DMS53 treated with DMSO at 0.1 percent for 48 hours (cell line): ENCODE measurements at regions not wholly inside any gene's neighbourhood (a gene's known extent, or its start where the extent isn't known, plus 50 kb on each side); places are given as distances from the start of the nearest gene placed in this dataset.
"Not testable (repeated sequence)": the region's sequence is repeated elsewhere in the genome, so short reads cannot be mapped to it uniquely, and the experiment has no call there.

Experiments
- DNase-seq: peaks from one replicate; lab custom pipeline; 2025; ENCODE audit not compliant: unreplicated experiment; lab: John Stamatoyannopoulos, UW

DNA sequence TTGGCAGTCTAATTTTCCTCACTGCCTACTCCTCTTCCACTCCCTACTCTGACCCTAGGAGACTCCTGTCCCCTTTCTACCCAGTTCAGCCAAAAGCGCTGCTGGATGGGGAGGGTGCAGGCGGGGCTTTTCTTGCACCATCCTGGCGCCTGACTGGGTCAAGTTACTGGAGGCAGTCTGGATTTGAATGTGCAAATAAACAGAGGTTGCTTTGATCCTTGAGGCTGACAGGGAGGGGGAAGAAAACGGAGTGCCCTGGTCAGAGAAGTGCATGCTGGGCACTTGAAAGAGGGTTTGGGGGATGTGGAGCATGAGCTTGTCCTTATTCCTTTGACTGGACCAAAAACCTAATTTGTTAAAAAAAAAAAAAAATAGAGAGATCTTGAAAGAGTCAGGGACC lies 76.8 kb upstream of the SOX13 start:
- DNase-seq, result peak; percentile 7

DNA sequence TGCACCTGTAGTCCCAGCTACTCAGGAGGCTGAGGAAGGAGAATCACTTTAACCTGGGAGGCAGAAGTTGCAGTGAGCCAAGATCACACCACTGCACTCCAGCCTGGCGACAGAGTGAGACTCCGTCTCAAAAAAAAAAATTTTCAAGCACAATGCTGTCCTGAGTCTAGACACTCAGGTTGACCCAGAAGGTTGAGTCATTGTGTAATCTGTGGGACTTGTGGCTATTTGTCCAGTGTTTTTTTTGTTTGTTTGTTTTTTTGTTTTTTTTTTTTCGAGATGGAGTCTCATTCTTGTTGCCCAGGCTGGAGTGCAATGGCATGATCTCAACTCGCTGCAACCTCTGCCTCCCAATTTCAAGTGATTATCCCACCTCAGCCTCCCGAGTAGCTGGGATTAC lies 74.3 kb upstream of the SOX13 start:
- not testable (repeated sequence) for DNase-seq

GRCh38 chr1:203999618-204000017 lies 73.3 kb upstream of the SOX13 start:
- DNase-seq, result no peak

DNA sequence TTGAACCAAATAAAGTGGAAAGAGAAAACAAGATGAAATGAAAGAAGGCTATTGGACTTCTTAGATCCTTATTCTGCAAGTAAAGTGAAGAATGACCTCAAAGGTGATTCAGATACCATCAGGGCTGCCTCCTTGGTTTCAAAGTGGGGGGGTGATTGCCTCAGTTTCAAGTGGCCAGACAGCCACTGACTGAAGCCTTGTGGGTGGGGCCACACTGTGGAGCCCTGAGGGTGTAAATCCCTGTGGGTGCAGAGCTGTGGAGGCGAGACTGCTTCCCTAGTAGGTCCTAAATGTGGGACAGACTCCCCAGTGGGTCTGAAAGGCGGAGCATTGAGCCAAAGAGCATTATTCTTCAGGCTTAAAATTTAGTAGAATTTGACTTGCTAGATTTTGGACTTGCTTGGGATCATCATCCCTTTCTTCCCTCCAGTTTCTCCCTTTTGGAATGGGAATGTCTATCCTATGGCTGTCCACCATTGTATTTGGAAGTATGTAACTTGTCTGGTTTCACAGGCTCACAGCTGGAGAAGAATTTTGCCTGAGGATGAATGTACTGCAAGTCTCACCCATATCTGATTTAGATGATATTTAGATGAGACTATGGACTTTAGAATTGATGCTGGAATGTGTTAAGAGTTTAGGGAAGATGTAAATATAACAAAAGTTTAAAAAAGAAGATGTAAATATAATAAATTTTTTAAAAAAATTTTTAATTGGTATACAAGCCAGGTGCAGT lies 71.6 kb upstream of the SOX13 start:
- DNase-seq, result no peak

DNA sequence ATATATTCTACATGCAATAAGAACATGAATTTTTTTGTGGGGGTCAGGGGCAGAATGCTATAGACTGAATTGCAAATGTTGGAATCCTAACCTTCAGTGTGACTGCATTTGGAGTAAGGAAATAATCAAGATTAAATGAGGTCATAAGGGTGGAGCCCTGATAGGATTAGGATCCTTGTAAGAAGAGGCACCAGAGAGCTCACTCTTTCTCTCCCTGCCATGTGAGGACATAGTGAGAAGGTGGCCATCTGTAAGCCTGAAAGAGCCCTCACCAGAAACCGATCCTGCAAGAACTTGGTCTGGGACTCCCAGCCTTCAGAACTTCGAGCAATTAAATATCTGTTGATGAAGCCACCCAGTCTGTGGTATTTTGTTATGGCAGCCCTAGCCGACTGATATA lies 70.3 kb upstream of the SOX13 start:
- DNase-seq, result no peak

DNA sequence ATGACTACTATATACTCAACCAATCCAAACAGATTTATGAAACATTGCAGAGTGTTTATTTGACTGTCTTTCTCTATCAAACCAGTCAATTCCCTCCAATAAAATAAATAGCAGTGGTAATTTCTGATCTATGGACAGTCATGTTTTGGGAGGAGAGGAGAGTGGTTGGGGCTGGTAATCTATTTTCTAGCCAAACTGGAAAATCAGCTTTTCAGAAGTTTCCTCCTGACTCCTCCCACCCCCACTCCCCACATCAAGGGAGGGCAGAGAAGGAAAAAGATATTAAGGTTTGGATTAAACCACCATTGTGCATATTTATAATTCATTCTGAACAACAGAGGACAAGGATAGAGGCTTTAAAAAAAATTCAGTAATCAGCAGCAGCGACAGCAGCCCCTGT lies 69.4 kb upstream of the SOX13 start:
- DNase-seq, result peak; percentile 44

DNA sequence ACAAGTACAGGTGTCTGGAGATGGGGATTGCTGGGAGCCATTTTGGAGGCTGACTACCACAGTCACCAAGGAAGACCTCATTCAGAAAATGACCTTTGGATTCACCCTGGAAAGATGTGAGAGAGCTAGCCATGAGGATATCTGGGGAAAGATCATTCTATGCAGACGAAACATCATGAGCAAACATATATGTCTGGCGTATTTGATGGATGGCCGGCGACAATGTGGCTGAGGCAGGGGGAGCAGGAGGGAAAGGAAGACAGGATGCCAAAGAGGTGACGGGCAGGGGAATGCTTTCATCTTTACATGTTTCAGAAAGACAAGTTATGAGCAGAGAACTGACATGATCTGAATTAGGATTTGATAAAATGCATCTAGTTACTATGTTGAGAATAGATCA lies 61.5 kb upstream of the SOX13 start:
- no peak for DNase-seq

DNA sequence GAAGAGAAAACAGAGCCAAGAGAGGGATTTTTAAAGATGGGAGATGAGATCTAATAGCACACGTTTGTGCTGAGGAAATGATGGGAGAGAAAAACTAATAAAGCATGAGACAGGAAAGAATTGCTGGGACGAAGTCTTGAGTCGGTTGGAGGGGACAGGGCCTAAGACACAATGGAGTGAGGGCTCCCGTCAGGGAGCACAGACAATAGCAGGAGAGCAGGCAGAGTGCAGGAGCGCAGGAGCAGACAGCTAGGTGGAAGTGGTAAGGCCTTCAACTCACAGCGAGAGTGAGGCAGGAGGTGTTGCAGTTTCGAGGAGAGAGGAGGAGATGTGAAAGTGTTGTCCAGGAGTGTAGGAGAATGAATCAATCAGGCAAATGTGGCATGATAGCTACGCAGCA lies 59.9 kb upstream of the SOX13 start:
- no peak for DNase-seq

DNA sequence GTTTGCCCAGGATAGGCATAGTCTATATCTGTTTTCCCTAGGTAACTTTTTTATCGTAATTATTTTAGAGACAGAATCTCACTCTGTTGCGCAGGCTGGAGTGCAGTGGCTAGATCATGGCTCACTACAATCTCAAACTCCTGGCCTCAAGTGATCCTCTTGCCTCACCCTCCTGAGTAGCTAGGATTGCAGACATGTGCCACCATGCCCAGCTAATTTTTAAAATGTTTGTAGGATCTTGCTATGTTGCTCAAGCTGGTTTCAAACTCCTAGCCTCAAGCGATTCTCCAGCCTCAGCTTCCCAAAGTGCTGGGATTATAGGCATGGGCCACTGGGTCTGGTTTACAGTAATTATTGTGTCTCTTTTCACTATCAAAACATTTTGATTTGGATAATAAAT lies 58.6 kb upstream of the SOX13 start:
- DNase-seq, result no peak

DNA sequence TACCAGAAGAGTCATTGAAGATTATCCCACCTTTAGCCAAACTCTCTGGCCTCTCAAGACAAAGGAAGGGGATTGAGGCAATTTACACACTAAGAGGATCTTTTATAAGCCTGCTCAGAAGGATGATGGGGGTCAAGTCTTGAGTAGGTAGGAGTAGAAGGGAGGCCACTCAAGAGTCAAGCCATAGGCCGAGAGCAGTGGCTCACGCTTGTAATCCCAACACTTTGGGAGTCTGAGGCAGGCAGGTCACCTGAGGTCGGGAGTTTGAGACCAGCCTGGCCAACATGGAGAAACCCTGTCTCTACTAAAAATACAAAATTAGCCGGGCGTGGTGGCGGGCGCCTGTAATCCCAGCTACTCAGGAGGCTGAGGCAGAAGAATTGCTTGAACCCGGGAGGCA lies 58.0 kb upstream of the SOX13 start:
- DNase-seq, result not testable (repeated sequence)

- no peak for DNase-seq
Observed at GRCh38 chr1:204017032-204017431, 55.9 kb upstream of the SOX13 start.

DNA sequence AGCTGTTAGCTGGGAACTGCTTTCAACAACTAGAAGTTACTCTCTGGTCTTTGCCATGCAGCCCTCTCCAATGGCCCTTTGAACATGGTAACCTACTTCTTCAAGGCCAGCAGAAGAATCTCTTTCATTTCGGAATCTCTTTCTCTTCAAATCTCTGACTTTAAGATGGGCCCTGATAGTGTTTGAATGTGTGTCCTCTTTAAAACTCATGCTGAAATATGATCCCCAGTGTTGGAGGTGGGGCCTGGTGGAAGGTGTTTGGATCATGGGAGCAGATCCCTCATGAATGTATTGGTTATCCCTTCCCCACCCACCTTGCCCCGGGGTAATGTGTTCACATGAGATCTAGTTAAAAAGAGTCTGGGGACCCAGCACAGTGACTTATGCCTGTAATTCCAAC lies 54.5 kb upstream of the SOX13 start:
- no peak for DNase-seq
